ENCODE measurements at regions not wholly inside any gene's neighbourhood (a gene's known extent, or its start where the extent isn't known, plus 50 kb on each side); places are given as distances from the start of the nearest gene placed in this dataset.

DNA sequence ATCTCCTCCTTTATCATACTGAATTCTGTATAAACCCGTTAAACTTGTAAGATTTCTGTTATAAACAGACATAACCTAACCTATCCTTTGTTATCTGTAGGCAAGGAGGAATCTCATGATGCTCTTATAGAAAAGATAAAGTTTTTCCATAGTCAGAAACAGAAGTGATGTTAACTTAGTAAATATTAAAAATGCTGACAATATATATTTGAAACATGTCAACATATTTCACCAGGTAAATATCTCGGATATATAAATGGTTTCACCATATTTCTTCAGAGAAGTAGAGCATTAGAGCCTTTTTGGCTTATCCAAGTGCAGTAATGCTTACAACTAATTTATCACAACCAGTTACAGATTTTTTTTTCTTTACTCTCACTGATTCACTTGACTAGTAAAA lies 625.9 kb downstream of the PDHA2 start:
- Mint-ChIP-seq H3K4me3 (no peak overlapping the region), H3K27me3 (no peaks in the 10 kb centered on the region), H3K4me1 (no peaks in the 10 kb centered on the region), H3K36me3 (no peaks in the 10 kb centered on the region), H3K9me3 (peaks cover 0 to 22% (median 6%) of the 10 kb centered on the region in 8 donors), H3K27ac (no peak overlapping the region)
- Histone ChIP-seq H3K27me3 (ENCODE audit: insufficient read depth, low read length) (no peaks in the 10 kb centered on the region), H3K36me3 (ENCODE audit: insufficient read depth, low read length) (no peaks in the 10 kb centered on the region), H3K27ac (ENCODE audit: low read depth, low read length) (no peak overlapping the region), H3K9me3 (ENCODE audit: control insufficient read depth in 1 of 2, low read length in 2 of 2) (no peaks in the 10 kb centered on the region), H3K4me1 (ENCODE audit: insufficient read depth, low read length) (no peaks in the 10 kb centered on the region), H3K4me3 (ENCODE audit: low read length in 2 of 2) (no peak overlapping the region)
- DNase-seq = no peak
- CTCF ChIA-PET (ENCODE audit: partially characterized antibody) = no interaction called here
- POLR2A ChIA-PET (ENCODE audit: partially characterized antibody) = no interaction called here
- intact Hi-C loops (cut with micrococcal nuclease) = no loop called here

- no peak for DNase-seq
- no peaks in the 10 kb centered on the region for H3K27me3 Mint-ChIP-seq
- peaks cover 0 to 12% (median 4%) of the 10 kb centered on the region in 8 donors for H3K9me3 Mint-ChIP-seq
- Histone ChIP-seq H3K27me3 (ENCODE audit: insufficient read depth, low read length) (no peaks in the 10 kb centered on the region), H3K9me3 (ENCODE audit: control insufficient read depth in 1 of 2, low read length in 2 of 2) (no peaks in the 10 kb centered on the region), H3K36me3 (ENCODE audit: insufficient read depth, low read length) (no peaks in the 10 kb centered on the region), H3K4me3 (ENCODE audit: low read length in 2 of 2) (no peak overlapping the region), H3K4me1 (ENCODE audit: insufficient read depth, low read length) (no peaks in the 10 kb centered on the region), H3K27ac (ENCODE audit: low read depth, low read length) (no peak overlapping the region)
- no peaks in the 10 kb centered on the region for H3K36me3 Mint-ChIP-seq
- H3K4me1 Mint-ChIP-seq = no peaks in the 10 kb centered on the region
- ChIA-PET CTCF (ENCODE audit: partially characterized antibody) (no interaction called here), POLR2A (ENCODE audit: partially characterized antibody) (no interaction called here)
- intact Hi-C loops (cut with micrococcal nuclease) = no loop called here
- H3K27ac Mint-ChIP-seq = no peak overlapping the region
- H3K4me3 Mint-ChIP-seq = no peak overlapping the region
These were observed 632.3 kb downstream of the PDHA2 start for GRCh38 chr4:96471956-96472867.

DNA sequence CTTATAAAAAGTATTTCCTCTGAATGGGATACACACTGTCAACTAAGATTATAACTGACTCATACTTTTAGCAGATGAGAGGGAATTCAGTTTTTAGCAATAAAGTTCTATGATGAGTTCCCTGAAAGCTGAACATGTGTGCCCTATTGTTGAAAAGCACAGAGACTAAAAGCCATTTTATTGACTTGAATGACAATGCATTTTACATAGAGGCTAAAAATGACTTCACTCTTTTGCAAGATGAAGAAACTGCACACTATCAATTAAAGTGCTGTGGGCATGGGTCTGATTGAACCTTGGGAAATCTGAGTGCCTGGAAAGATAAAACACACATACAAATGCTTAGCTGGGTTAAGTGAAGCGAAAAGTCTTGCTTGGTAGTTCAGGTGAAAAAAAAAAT lies 633.4 kb downstream of the PDHA2 start:
- Mint-ChIP-seq H3K36me3 (no peaks in the 10 kb centered on the region), H3K27ac (no peak overlapping the region), H3K4me3 (no peak overlapping the region), H3K9me3 (peaks cover 0 to 13% (median 5%) of the 10 kb centered on the region in 8 donors), H3K27me3 (no peaks in the 10 kb centered on the region), H3K4me1 (no peaks in the 10 kb centered on the region)
- no peaks in the 10 kb centered on the region for H3K27me3 ChIP-seq (ENCODE audit: insufficient read depth, low read length)
- no peaks in the 10 kb centered on the region for H3K9me3 ChIP-seq (ENCODE audit: control insufficient read depth in 1 of 2, low read length in 2 of 2)
- CTCF ChIA-PET (ENCODE audit: partially characterized antibody) = no interaction called here
- POLR2A ChIA-PET (ENCODE audit: partially characterized antibody) = no interaction called here
- no peaks in the 10 kb centered on the region for H3K4me1 ChIP-seq (ENCODE audit: insufficient read depth, low read length)
- no peaks in the 10 kb centered on the region for H3K36me3 ChIP-seq (ENCODE audit: insufficient read depth, low read length)
- intact Hi-C loops (cut with micrococcal nuclease) = no loop called here
- no peak overlapping the region for H3K27ac ChIP-seq (ENCODE audit: low read depth, low read length)
- no peak for DNase-seq
- H3K4me3 ChIP-seq (ENCODE audit: low read length in 2 of 2) = no peak overlapping the region

GRCh38 chr4:96483308-96484030 lies 643.6 kb downstream of the PDHA2 start:
- Mint-ChIP-seq H3K27ac (no peak overlapping the region), H3K27me3 (no peaks in the 10 kb centered on the region), H3K4me3 (no peak overlapping the region), H3K9me3 (peaks cover 2 to 25% (median 7%) of the 10 kb centered on the region in 8 donors), H3K4me1 (no peaks in the 10 kb centered on the region), H3K36me3 (no peaks in the 10 kb centered on the region)
- Histone ChIP-seq H3K27me3 (ENCODE audit: insufficient read depth, low read length) (no peaks in the 10 kb centered on the region), H3K36me3 (ENCODE audit: insufficient read depth, low read length) (no peaks in the 10 kb centered on the region), H3K4me3 (ENCODE audit: low read length in 2 of 2) (no peak overlapping the region), H3K4me1 (ENCODE audit: insufficient read depth, low read length) (no peaks in the 10 kb centered on the region), H3K9me3 (ENCODE audit: control insufficient read depth in 1 of 2, low read length in 2 of 2) (peaks cover 0 to 3% of the 10 kb centered on the region in 2 donors), H3K27ac (ENCODE audit: low read depth, low read length) (no peak overlapping the region)
- ChIA-PET POLR2A (ENCODE audit: partially characterized antibody) (no interaction called here), CTCF (ENCODE audit: partially characterized antibody) (no interaction called here)
- DNase-seq = no peak
- intact Hi-C loops (cut with micrococcal nuclease) = no loop called here

GRCh38 chr4:96486563-96486962 lies 646.7 kb downstream of the PDHA2 start:
- H3K9me3 ChIP-seq (ENCODE audit: control insufficient read depth in 1 of 2, low read length in 2 of 2) = peaks cover 0 to 3% of the 10 kb centered on the region in 2 donors

DNA sequence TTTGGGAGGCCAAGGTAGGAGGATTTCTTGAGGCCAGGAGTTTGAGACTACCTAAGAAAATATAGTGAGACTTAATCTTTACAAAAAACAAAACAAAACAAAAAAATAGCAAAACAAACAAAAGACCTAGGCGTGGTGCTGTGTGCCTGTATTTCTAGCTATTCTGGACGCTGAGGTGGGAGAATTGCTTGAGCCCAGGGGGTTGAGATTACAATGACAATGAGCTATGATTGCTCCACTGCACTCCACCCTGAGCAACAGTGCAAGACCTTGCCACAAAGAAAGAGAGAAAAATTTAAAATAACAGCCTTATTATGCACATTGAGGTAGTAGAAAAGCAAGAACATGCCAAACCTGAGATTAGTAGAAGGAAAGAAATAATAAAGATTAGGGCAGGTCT lies 657.7 kb downstream of the PDHA2 start:
- Mint-ChIP-seq H3K4me3 (no peak overlapping the region), H3K27ac (no peak overlapping the region), H3K27me3 (no peaks in the 10 kb centered on the region), H3K36me3 (no peaks in the 10 kb centered on the region), H3K9me3 (peaks cover 0 to 12% (median 7%) of the 10 kb centered on the region in 8 donors), H3K4me1 (no peaks in the 10 kb centered on the region)
- Histone ChIP-seq H3K36me3 (ENCODE audit: insufficient read depth, low read length) (no peaks in the 10 kb centered on the region), H3K27me3 (ENCODE audit: insufficient read depth, low read length) (no peaks in the 10 kb centered on the region), H3K4me3 (ENCODE audit: low read length in 2 of 2) (no peak overlapping the region), H3K9me3 (ENCODE audit: control insufficient read depth in 1 of 2, low read length in 2 of 2) (peaks cover 0 to 3% of the 10 kb centered on the region in 2 donors), H3K4me1 (ENCODE audit: insufficient read depth, low read length) (no peaks in the 10 kb centered on the region), H3K27ac (ENCODE audit: low read depth, low read length) (no peak overlapping the region)
- ChIA-PET CTCF (ENCODE audit: partially characterized antibody) (no interaction called here), POLR2A (ENCODE audit: partially characterized antibody) (no interaction called here)
- intact Hi-C loops (cut with micrococcal nuclease) = no loop called here
- DNase-seq = no peak

More at GRCh38 chr4:96486563-96486962, 646.7 kb downstream of the PDHA2 start:
- H3K9me3 Mint-ChIP-seq = peaks cover 2 to 17% (median 7%) of the 10 kb centered on the region in 8 donors
- intact Hi-C loops (cut with micrococcal nuclease) = no loop called here
- no peak overlapping the region for H3K4me3 Mint-ChIP-seq
- ChIA-PET CTCF (ENCODE audit: partially characterized antibody) (no interaction called here), POLR2A (ENCODE audit: partially characterized antibody) (no interaction called here)
- H3K4me3 ChIP-seq (ENCODE audit: low read length in 2 of 2) = no peak overlapping the region
- no peak overlapping the region for H3K27ac ChIP-seq (ENCODE audit: low read depth, low read length)
- H3K27me3 Mint-ChIP-seq = no peaks in the 10 kb centered on the region
- no peak for DNase-seq
- no peaks in the 10 kb centered on the region for H3K36me3 ChIP-seq (ENCODE audit: insufficient read depth, low read length)
- H3K27me3 ChIP-seq (ENCODE audit: insufficient read depth, low read length) = no peaks in the 10 kb centered on the region
- no peaks in the 10 kb centered on the region for H3K4me1 Mint-ChIP-seq
- no peak overlapping the region for H3K27ac Mint-ChIP-seq
- no peaks in the 10 kb centered on the region for H3K4me1 ChIP-seq (ENCODE audit: insufficient read depth, low read length)
- no peaks in the 10 kb centered on the region for H3K36me3 Mint-ChIP-seq

- Mint-ChIP-seq H3K4me3 (no peak overlapping the region), H3K4me1 (no peaks in the 10 kb centered on the region), H3K27ac (no peak overlapping the region), H3K27me3 (no peaks in the 10 kb centered on the region), H3K9me3 (peaks cover 0 to 8% (median 2%) of the 10 kb centered on the region in 8 donors), H3K36me3 (no peaks in the 10 kb centered on the region)
- Histone ChIP-seq H3K9me3 (ENCODE audit: control insufficient read depth in 1 of 2, low read length in 2 of 2) (no peaks in the 10 kb centered on the region), H3K27ac (ENCODE audit: low read depth, low read length) (no peak overlapping the region), H3K36me3 (ENCODE audit: insufficient read depth, low read length) (no peaks in the 10 kb centered on the region), H3K4me1 (ENCODE audit: insufficient read depth, low read length) (no peaks in the 10 kb centered on the region), H3K4me3 (ENCODE audit: low read length in 2 of 2) (no peak overlapping the region), H3K27me3 (ENCODE audit: insufficient read depth, low read length) (no peaks in the 10 kb centered on the region)
- no peak for DNase-seq
- CTCF ChIA-PET (ENCODE audit: partially characterized antibody) = no interaction called here
- intact Hi-C loops (cut with micrococcal nuclease) = no loop called here
- POLR2A ChIA-PET (ENCODE audit: partially characterized antibody) = no interaction called here
These were observed 664.5 kb downstream of the PDHA2 start for GRCh38 chr4:96504386-96504785.

Measured in CD4-positive, alpha-beta memory T cell (primary cell).